ENCODE measurements at regions not wholly inside any gene's neighbourhood (a gene's known extent, or its start where the extent isn't known, plus 50 kb on each side); places are given as distances from the start of the nearest gene placed in this dataset.

DNA sequence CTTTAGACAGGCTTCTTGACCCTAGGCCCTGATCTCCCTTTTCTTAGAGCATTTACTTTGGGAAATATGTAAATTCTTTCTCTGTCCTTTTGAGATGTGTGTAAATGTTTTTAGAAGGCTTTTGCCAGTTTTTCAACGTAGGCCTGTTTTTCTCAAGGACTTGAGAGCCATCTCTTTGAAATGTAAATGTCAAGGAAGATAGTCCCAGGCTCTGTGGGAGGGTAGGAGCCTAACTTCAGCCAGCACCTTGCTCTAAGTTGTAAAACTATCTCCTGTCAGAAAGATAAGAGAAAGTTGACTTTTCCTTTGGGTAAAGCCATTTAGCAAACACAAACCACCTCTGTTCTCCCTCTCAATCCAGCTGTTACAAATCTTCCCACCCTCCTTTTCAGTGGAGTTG is 219.8 kb downstream of the RPS29 start:
- TF ChIP-seq, protein P1, sequence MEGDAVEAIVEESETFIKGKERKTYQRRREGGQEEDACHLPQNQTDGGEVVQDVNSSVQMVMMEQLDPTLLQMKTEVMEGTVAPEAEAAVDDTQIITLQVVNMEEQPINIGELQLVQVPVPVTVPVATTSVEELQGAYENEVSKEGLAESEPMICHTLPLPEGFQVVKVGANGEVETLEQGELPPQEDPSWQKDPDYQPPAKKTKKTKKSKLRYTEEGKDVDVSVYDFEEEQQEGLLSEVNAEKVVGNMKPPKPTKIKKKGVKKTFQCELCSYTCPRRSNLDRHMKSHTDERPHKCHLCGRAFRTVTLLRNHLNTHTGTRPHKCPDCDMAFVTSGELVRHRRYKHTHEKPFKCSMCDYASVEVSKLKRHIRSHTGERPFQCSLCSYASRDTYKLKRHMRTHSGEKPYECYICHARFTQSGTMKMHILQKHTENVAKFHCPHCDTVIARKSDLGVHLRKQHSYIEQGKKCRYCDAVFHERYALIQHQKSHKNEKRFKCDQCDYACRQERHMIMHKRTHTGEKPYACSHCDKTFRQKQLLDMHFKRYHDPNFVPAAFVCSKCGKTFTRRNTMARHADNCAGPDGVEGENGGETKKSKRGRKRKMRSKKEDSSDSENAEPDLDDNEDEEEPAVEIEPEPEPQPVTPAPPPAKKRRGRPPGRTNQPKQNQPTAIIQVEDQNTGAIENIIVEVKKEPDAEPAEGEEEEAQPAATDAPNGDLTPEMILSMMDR (optimal IDR thresholded peaks at IDR 0.05 in 1 of 3, IDR thresholded peaks at IDR 0.05 in 1 of 3, conservative IDR thresholded peaks at IDR 0.05 in 1 of 3; ENCODE audit: extremely low read depth in 1 of 3, insufficient read depth in 2 of 3, low read length in 3 of 3) = no peak
- no peak for TF ChIP-seq EZH2 (IDR thresholded peaks at IDR 0.05; ENCODE audit: low read length)
- no peak overlapping the region for H3K27ac ChIP-seq (ENCODE audit: control insufficient read depth, insufficient read depth, low read length)
- no peak overlapping the region for H3K4me3 ChIP-seq (ENCODE audit: control insufficient read depth in 2 of 3, extremely low read depth in 1 of 3, insufficient read depth in 2 of 3, low read depth in 1 of 3, low read length in 3 of 3)
- no peaks in the 10 kb centered on the region for H3K36me3 ChIP-seq (ENCODE audit: control insufficient read depth in 2 of 2, extremely low read depth in 1 of 2, insufficient read depth in 2 of 2, low read length in 2 of 2)
- no peak overlapping the region for H3K4me2 ChIP-seq (ENCODE audit: control insufficient read depth, extremely low read depth, insufficient read depth, low read depth, low read length)
- FAIRE-seq (no peak), DNase-seq (ENCODE audit: low read depth, low spot score) (no peak)
- H4K20me1 ChIP-seq (ENCODE audit: control insufficient read depth, extremely low read depth, insufficient read depth, low read length) = no peaks in the 10 kb centered on the region
- H2AFZ ChIP-seq (ENCODE audit: control insufficient read depth, low read length) = no peak overlapping the region
- H3K27me3 ChIP-seq (ENCODE audit: control insufficient read depth, extremely low read depth, insufficient read depth, low read length) = no peaks in the 10 kb centered on the region
- no peaks in the 10 kb centered on the region for H3K9me1 ChIP-seq (ENCODE audit: control insufficient read depth, extremely low read depth, insufficient read depth, low read length)
- H3K9me3 ChIP-seq (ENCODE audit: control insufficient read depth, low read depth, low read length) = no peaks in the 10 kb centered on the region
- no peaks in the 10 kb centered on the region for H3K79me2 ChIP-seq (ENCODE audit: control insufficient read depth, insufficient read depth, low read length)
- H3K4me1 ChIP-seq (ENCODE audit: control insufficient read depth, extremely low read depth, insufficient read depth, low read length) = no peaks in the 10 kb centered on the region
- dilution Hi-C loops (cut with MboI; ENCODE audit: extremely low pct_ligation_motif_present, low sequenced_read_pairs) = no loop called here
- no peak overlapping the region for H3K9ac ChIP-seq (ENCODE audit: control insufficient read depth, extremely low read depth, insufficient read depth, low read length)

DNA sequence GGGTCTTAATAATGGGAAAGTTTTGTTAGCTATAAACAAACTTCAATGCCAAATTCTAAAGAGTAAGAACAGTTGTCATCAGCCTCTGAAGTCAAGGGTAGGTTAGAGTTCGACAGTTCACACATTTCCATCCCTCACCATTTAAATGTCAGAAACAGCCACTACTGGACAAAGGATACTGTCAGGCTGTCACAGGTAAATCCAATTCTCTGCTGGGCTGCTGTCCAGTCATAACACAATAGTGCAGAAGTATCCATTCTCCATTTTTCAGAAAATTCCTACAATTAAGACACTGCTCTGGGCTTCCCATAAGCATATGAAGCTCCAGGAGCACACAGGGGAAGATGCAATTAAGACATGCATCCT is 221.4 kb downstream of the RPS29 start:
- FAIRE-seq (no peak), DNase-seq (ENCODE audit: low read depth, low spot score) (no peak)
- no peaks in the 10 kb centered on the region for H3K9me1 ChIP-seq (ENCODE audit: control insufficient read depth, extremely low read depth, insufficient read depth, low read length)
- dilution Hi-C loops (cut with MboI; ENCODE audit: extremely low pct_ligation_motif_present, low sequenced_read_pairs) = no loop called here
- no peak overlapping the region for H3K9ac ChIP-seq (ENCODE audit: control insufficient read depth, extremely low read depth, insufficient read depth, low read length)
- no peak overlapping the region for H3K4me2 ChIP-seq (ENCODE audit: control insufficient read depth, extremely low read depth, insufficient read depth, low read depth, low read length)
- H3K36me3 ChIP-seq (ENCODE audit: control insufficient read depth in 2 of 2, extremely low read depth in 1 of 2, insufficient read depth in 2 of 2, low read length in 2 of 2) = no peaks in the 10 kb centered on the region
- TF ChIP-seq, protein P1 (optimal IDR thresholded peaks at IDR 0.05 in 1 of 3, IDR thresholded peaks at IDR 0.05 in 1 of 3, conservative IDR thresholded peaks at IDR 0.05 in 1 of 3; ENCODE audit: extremely low read depth in 1 of 3, insufficient read depth in 2 of 3, low read length in 3 of 3) = no peak
- TF ChIP-seq EZH2 (IDR thresholded peaks at IDR 0.05; ENCODE audit: low read length) = no peak
- H2AFZ ChIP-seq (ENCODE audit: control insufficient read depth, low read length) = no peak overlapping the region
- H3K4me1 ChIP-seq (ENCODE audit: control insufficient read depth, extremely low read depth, insufficient read depth, low read length) = no peaks in the 10 kb centered on the region
- no peaks in the 10 kb centered on the region for H3K27me3 ChIP-seq (ENCODE audit: control insufficient read depth, extremely low read depth, insufficient read depth, low read length)
- H3K79me2 ChIP-seq (ENCODE audit: control insufficient read depth, insufficient read depth, low read length) = no peaks in the 10 kb centered on the region
- H3K4me3 ChIP-seq (ENCODE audit: control insufficient read depth in 2 of 3, extremely low read depth in 1 of 3, insufficient read depth in 2 of 3, low read depth in 1 of 3, low read length in 3 of 3) = no peak overlapping the region
- no peaks in the 10 kb centered on the region for H4K20me1 ChIP-seq (ENCODE audit: control insufficient read depth, extremely low read depth, insufficient read depth, low read length)
- no peak overlapping the region for H3K27ac ChIP-seq (ENCODE audit: control insufficient read depth, insufficient read depth, low read length)
- no peaks in the 10 kb centered on the region for H3K9me3 ChIP-seq (ENCODE audit: control insufficient read depth, low read depth, low read length)
